B cell (primary cell): ENCODE measurements at regions not wholly inside any gene's neighbourhood (a gene's known extent, or its start where the extent isn't known, plus 50 kb on each side); places are given as distances from the start of the nearest gene placed in this dataset.
"Not testable (repeated sequence)": the region's sequence is repeated elsewhere in the genome, so short reads cannot be mapped to it uniquely, and the experiment has no call there.

Experiments used
- ATAC-seq: fragments of 200-7000 bp; cut with Tn5 transposase; one replicate; pipeline ENCODE4 v1.10.0; 2021; ENCODE audit warnings: low read depth, mild to moderate bottlenecking, moderate number of reproducible peaks, moderate library complexity
- CTCF ChIA-PET: fragments of 350-600 bp; sonication (Branson Sonifier 250); formaldehyde crosslinking; loops from one replicate; lab custom pipeline; 2021; ENCODE audit warnings: antibody characterized with exemption, inconsistent platforms; lab: Charles Lee
- POLR2A ChIA-PET: fragments of 350-600 bp; sonication (Branson Sonifier 250); formaldehyde crosslinking; loops from one replicate; lab custom pipeline; 2021; ENCODE audit warnings: antibody characterized with exemption; lab: Charles Lee
- DNase-seq: peaks from one replicate; pipeline ENCODE4 v3.0.0; 2013
- H2AFZ ChIP-seq: 2 replicates; pipeline ENCODE4 v1.6.1; 2012; ENCODE audit warnings: mild to moderate bottlenecking, low read depth, low read length; ENCODE audit not compliant: insufficient read depth, poor library complexity, severe bottlenecking
- H3K27ac ChIP-seq, 2 donors: 1 replicate in 1 of 2; 2 replicates in 1 of 2; pipeline ENCODE4 v1.5.1; 2012 to 2013; ENCODE audit warnings: low read length in 2 of 2, mild to moderate bottlenecking in 2 of 2, moderate library complexity in 1 of 2
- H3K27me3 ChIP-seq, 4 experiments: fragments of 200-600 bp in 1 of 4; sonication (generic) in 1 of 4; replicated peaks in 1 of 4; 1 replicate in 2 of 4; 2 replicates in 2 of 4; pipeline versions ENCODE4 v1.6.1 to v1.7.0; 2013 to 2016; ENCODE audit warnings: low read length in 3 of 4, mild to moderate bottlenecking in 2 of 4, mixed read lengths in 1 of 4, moderate library complexity in 1 of 4; ENCODE audit not compliant: insufficient read depth in 4 of 4, control insufficient read depth in 3 of 4; ENCODE audit errors: control extremely low read depth in 1 of 4
- H3K36me3 ChIP-seq, 2 experiments: replicated peaks in 1 of 2; 1 replicate in 1 of 2; 2 replicates in 1 of 2; pipeline versions ENCODE4 v1.6.1 to v1.7.1; 2013; ENCODE audit warnings: low read length in 1 of 2; ENCODE audit not compliant: insufficient read depth in 2 of 2, control insufficient read depth in 1 of 2; ENCODE audit errors: control extremely low read depth in 1 of 2, extremely low read depth in 1 of 2
- H3K4me1 ChIP-seq, 2 donors: fragments of 200-600 bp in 1 of 2; sonication (generic) in 1 of 2; 1 replicate in 1 of 2; 2 replicates in 1 of 2; pipeline versions ENCODE4 v1.5.1 to v1.6.1; 2013 to 2017; ENCODE audit warnings: low read length in 2 of 2; ENCODE audit not compliant: control insufficient read depth in 2 of 2, insufficient read depth in 2 of 2
- H3K4me2 ChIP-seq: replicated peaks from 2 replicates; pipeline ENCODE3; 2012; ENCODE audit warnings: mild to moderate bottlenecking, low read depth, low read length; ENCODE audit not compliant: poor library complexity, severe bottlenecking
- H3K4me3 ChIP-seq, 5 experiments: fragments of 200-600 bp in 1 of 5; sonication (generic) in 1 of 5; 1 replicate in 3 of 5; 2 replicates in 2 of 5; pipeline versions ENCODE4 v1.5.1 to v1.7.0; 2011 to 2016; ENCODE audit warnings: low read length in 4 of 5, mild to moderate bottlenecking in 4 of 5, low read depth in 2 of 5, control low read depth in 1 of 5, moderate library complexity in 1 of 5; ENCODE audit not compliant: insufficient read depth in 1 of 5; ENCODE audit errors: control extremely low read depth in 1 of 5, extremely low read depth in 1 of 5
- H3K79me2 ChIP-seq: fragments of 200-600 bp; sonication (generic); one replicate; pipeline ENCODE4 v1.6.0; 2016; ENCODE audit warnings: low read length; ENCODE audit not compliant: control insufficient read depth, insufficient read depth
- H3K9ac ChIP-seq: fragments of 200-600 bp; sonication (generic); 2 replicates; pipeline ENCODE4 v1.6.1; 2017; ENCODE audit warnings: mild to moderate bottlenecking, low read length, moderate library complexity
- H3K9me3 ChIP-seq, 3 donors: one replicate each; pipeline versions ENCODE4 v1.6.1 to v1.7.1; 2013; ENCODE audit warnings: low read length in 2 of 3; ENCODE audit not compliant: control insufficient read depth in 2 of 3, insufficient read depth in 1 of 3; ENCODE audit errors: control extremely low read depth in 1 of 3
- H4K20me1 ChIP-seq: 2 replicates; pipeline ENCODE4 v1.6.0; 2012; ENCODE audit warnings: mild to moderate bottlenecking, low read length; ENCODE audit not compliant: insufficient read depth, control insufficient read depth, poor library complexity, severe bottlenecking
- H3K27ac Mint-ChIP-seq: one replicate; pipeline ENCODE4 v1.8.0; 2021; ENCODE audit warnings: mixed read lengths
- H3K27me3 Mint-ChIP-seq: one replicate; pipeline ENCODE4 v1.8.0; 2021; ENCODE audit warnings: mixed read lengths
- H3K4me1 Mint-ChIP-seq: one replicate; pipeline ENCODE4 v1.8.0; 2021; ENCODE audit warnings: mixed read lengths
- H3K4me3 Mint-ChIP-seq: one replicate; pipeline ENCODE4 v1.8.0; 2021; ENCODE audit warnings: mixed read lengths
- H3K9me3 Mint-ChIP-seq: one replicate; pipeline ENCODE4 v1.8.0; 2022; ENCODE audit warnings: mixed read lengths; ENCODE audit not compliant: insufficient read depth
- EZH2 ChIP-seq: IDR thresholded peaks from 2 replicates; pipeline ENCODE4 v1.6.1; 2012; ENCODE audit warnings: borderline replicate concordance, low read depth, mild to moderate bottlenecking, moderate library complexity, low read length; ENCODE audit not compliant: insufficient read depth, poor library complexity, severe bottlenecking
- WGBS: methylation state at CpG from one replicate; pipeline ENCODE4 v1.1.5; 2013; ENCODE audit warnings: missing lambda C conversion rate; ENCODE audit not compliant: insufficient coverage; 5-methylcytosine and 5-hydroxymethylcytosine counted together
- intact Hi-C: fragments of 100-400 bp; cut with micrococcal nuclease; formaldehyde crosslinking; loops from one replicate; pipeline ENCODE4 v1.10.0; 2022
- TF ChIP-seq, protein P1 (sequence below): fragments of 200-600 bp; IDR thresholded peaks from one replicate; pipeline ENCODE4 v1.8.0; 2022; ENCODE audit warnings: antibody characterized with exemption, mild to moderate bottlenecking

DNA sequence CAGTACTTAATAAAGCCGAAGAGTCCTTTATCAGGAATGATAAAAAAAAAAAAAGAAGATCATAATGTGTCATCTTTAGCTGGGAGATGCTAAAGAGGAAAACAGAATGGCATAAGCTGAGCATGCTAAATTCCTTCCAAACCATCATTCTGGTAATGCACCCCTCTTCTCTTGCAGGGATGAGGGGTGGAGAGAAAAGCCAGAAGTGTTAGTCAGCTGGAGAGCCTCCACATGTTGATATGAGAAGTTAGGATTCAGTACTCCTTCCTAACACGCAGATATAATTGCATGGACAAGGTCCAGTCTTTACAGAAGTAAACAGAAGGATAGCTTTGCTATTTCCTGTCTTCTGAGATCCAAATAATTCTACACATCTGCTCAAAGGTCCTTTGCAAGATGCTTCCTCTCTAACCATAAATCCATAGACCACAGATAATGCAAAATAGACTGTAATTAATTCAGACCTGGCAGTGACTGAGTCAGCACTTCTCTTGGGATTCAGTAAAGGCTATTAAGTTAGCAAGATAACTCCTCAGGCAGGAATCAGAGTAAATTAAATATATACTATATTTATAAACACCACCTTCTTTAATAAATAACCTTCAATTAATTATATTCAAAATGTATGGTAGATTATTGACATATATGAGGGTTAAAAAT, 930.0 kb upstream of the KLHL29 start:
- no CpG with 5 or more reads among the region's 2 CpGs for whole genome bisulfite sequencing

GRCh38 chr2:22458440-22458839, 926.5 kb upstream of the KLHL29 start:
- no peak overlapping the region for H3K27ac ChIP-seq
- no peak for DNase-seq
- Mint-ChIP-seq H3K27ac (no peak overlapping the region), H3K27me3 (no peaks in the 10 kb centered on the region), H3K4me1 (no peaks in the 10 kb centered on the region), H3K4me3 (no peak overlapping the region), H3K9me3 (peaks cover 4% of the 10 kb centered on the region)
- intact Hi-C loops, result no loop called here
- H3K4me3 ChIP-seq, result no peak overlapping the region
- no peaks in the 10 kb centered on the region for H4K20me1 ChIP-seq
- no peaks in the 10 kb centered on the region for H3K36me3 ChIP-seq
- H3K79me2 ChIP-seq, result no peaks in the 10 kb centered on the region
- CTCF ChIA-PET, result no interaction called here
- H2AFZ ChIP-seq, result no peak overlapping the region
- no peak for ATAC-seq
- H3K27me3 ChIP-seq, result no peaks in the 10 kb centered on the region
- no peaks in the 10 kb centered on the region for H3K9me3 ChIP-seq
- no peak overlapping the region for H3K9ac ChIP-seq
- no peaks in the 10 kb centered on the region for H3K4me1 ChIP-seq
- no peak overlapping the region for H3K4me2 ChIP-seq
- TF ChIP-seq EZH2, result no peak
- TF ChIP-seq, protein P1, sequence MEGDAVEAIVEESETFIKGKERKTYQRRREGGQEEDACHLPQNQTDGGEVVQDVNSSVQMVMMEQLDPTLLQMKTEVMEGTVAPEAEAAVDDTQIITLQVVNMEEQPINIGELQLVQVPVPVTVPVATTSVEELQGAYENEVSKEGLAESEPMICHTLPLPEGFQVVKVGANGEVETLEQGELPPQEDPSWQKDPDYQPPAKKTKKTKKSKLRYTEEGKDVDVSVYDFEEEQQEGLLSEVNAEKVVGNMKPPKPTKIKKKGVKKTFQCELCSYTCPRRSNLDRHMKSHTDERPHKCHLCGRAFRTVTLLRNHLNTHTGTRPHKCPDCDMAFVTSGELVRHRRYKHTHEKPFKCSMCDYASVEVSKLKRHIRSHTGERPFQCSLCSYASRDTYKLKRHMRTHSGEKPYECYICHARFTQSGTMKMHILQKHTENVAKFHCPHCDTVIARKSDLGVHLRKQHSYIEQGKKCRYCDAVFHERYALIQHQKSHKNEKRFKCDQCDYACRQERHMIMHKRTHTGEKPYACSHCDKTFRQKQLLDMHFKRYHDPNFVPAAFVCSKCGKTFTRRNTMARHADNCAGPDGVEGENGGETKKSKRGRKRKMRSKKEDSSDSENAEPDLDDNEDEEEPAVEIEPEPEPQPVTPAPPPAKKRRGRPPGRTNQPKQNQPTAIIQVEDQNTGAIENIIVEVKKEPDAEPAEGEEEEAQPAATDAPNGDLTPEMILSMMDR, result no peak
- POLR2A ChIA-PET, result no interaction called here
- no CpG with 5 or more reads among the region's 1 CpG for WGBS

More for the DNA sequence above, 930.0 kb upstream of the KLHL29 start:
- Mint-ChIP-seq H3K27me3 (no peaks in the 10 kb centered on the region), H3K27ac (no peak overlapping the region), H3K9me3 (peaks cover 4% of the 10 kb centered on the region), H3K4me1 (no peaks in the 10 kb centered on the region), H3K4me3 (no peak overlapping the region)
- TF ChIP-seq EZH2, result no peak
- TF ChIP-seq, protein P1, result no peak
- no peaks in the 10 kb centered on the region for H3K36me3 ChIP-seq
- no peak for ATAC-seq
- H3K27ac ChIP-seq, result no peak overlapping the region
- intact Hi-C loops, result no loop called here
- H2AFZ ChIP-seq, result no peak overlapping the region
- H4K20me1 ChIP-seq, result no peaks in the 10 kb centered on the region
- ChIA-PET POLR2A (no interaction called here), CTCF (no interaction called here)
- no peak overlapping the region for H3K4me2 ChIP-seq
- no peak overlapping the region for H3K4me3 ChIP-seq
- no peaks in the 10 kb centered on the region for H3K4me1 ChIP-seq
- H3K79me2 ChIP-seq, result no peaks in the 10 kb centered on the region
- no peaks in the 10 kb centered on the region for H3K27me3 ChIP-seq
- H3K9ac ChIP-seq, result no peak overlapping the region
- H3K9me3 ChIP-seq, result no peaks in the 10 kb centered on the region
- no peak for DNase-seq

GRCh38 chr2:22475103-22475502, 909.9 kb upstream of the KLHL29 start:
- H3K36me3 ChIP-seq, H4K20me1 ChIP-seq, CTCF ChIA-PET, H3K4me3 ChIP-seq, H2AFZ ChIP-seq, H3K27ac ChIP-seq, H3K27me3 ChIP-seq, H3K4me1 ChIP-seq, DNase-seq, H3K4me1 Mint-ChIP-seq, H3K9ac ChIP-seq, H3K79me2 ChIP-seq, H3K27me3 Mint-ChIP-seq, POLR2A ChIA-PET, ATAC-seq, intact Hi-C loops, H3K4me2 ChIP-seq, H3K9me3 Mint-ChIP-seq, H3K4me3 Mint-ChIP-seq, H3K27ac Mint-ChIP-seq, H3K9me3 ChIP-seq: not testable (repeated sequence)
- WGBS, result 91% methylated on average over 4 of the region's 4 CpGs
